GM23248 (cell line): ENCODE measurements at regions not wholly inside any gene's neighbourhood (a gene's known extent, or its start where the extent isn't known, plus 50 kb on each side); places are given as distances from the start of the nearest gene placed in this dataset.

Source experiments
- DNase-seq: peaks from one replicate; pipeline ENCODE4 v3.0.0-alpha.2; 2015
- H2AFZ ChIP-seq: fragments of 200-600 bp; sonication (generic); 2 replicates; pipeline ENCODE4 v1.6.1; 2016; ENCODE audit warnings: antibody characterized with exemption
- H3F3A ChIP-seq: fragments of 200-600 bp; sonication (generic); 2 replicates; pipeline ENCODE4 v1.6.1; 2016; ENCODE audit warnings: mild to moderate bottlenecking, antibody characterized with exemption, mixed run types; ENCODE audit not compliant: insufficient read depth
- H3K27ac ChIP-seq: fragments of 200-600 bp; sonication (generic); 2 replicates; pipeline ENCODE4 v1.5.1; 2016; ENCODE audit warnings: mild to moderate bottlenecking
- H3K27me3 ChIP-seq: fragments of 200-600 bp; sonication (generic); replicated peaks from 2 replicates; pipeline ENCODE4 v1.6.1; 2016; ENCODE audit warnings: mild to moderate bottlenecking; ENCODE audit not compliant: insufficient read depth
- H3K36me3 ChIP-seq: fragments of 200-600 bp; sonication (generic); 2 replicates; pipeline ENCODE4 v1.6.1; 2016; ENCODE audit warnings: low read depth, mild to moderate bottlenecking
- H3K4me1 ChIP-seq: fragments of 200-600 bp; sonication (generic); 2 replicates; pipeline ENCODE4 v1.6.1; 2016; ENCODE audit warnings: mild to moderate bottlenecking; ENCODE audit not compliant: insufficient read depth
- H3K4me2 ChIP-seq: fragments of 200-600 bp; sonication (generic); one replicate; pipeline ENCODE4 v1.6.1; 2016; ENCODE audit warnings: mild to moderate bottlenecking; ENCODE audit not compliant: unreplicated experiment
- H3K4me3 ChIP-seq: fragments of 200-600 bp; sonication (generic); 2 replicates; pipeline ENCODE4 v1.5.1; 2016; ENCODE audit warnings: mild to moderate bottlenecking
- H3K79me2 ChIP-seq: fragments of 200-600 bp; sonication (generic); 2 replicates; pipeline ENCODE4 v1.6.1; 2016; ENCODE audit warnings: mild to moderate bottlenecking; ENCODE audit not compliant: insufficient read depth
- H3K9ac ChIP-seq: fragments of 200-600 bp; sonication (generic); 2 replicates; pipeline ENCODE4 v1.6.1; 2016; ENCODE audit warnings: mild to moderate bottlenecking
- H3K9me2 ChIP-seq: fragments of 200-600 bp; sonication (generic); 2 replicates; pipeline ENCODE4 v1.6.1; 2016; ENCODE audit warnings: mixed run types, mild to moderate bottlenecking, moderate library complexity; ENCODE audit not compliant: insufficient read depth
- H3K9me3 ChIP-seq: fragments of 200-600 bp; sonication (generic); one replicate; pipeline ENCODE4 v1.6.1; 2017; ENCODE audit warnings: low read depth
- H4K20me1 ChIP-seq: fragments of 200-600 bp; sonication (generic); 2 replicates; pipeline ENCODE4 v1.6.0; 2016; ENCODE audit not compliant: insufficient read depth
- EZH2 ChIP-seq: fragments of 200-600 bp; sonication (generic); IDR thresholded peaks from 2 replicates; pipeline ENCODE4 v1.6.1; 2018; ENCODE audit warnings: antibody characterized with exemption, mild to moderate bottlenecking; ENCODE audit not compliant: insufficient read depth, poor library complexity, severe bottlenecking
- EZH2phosphoT487 ChIP-seq: fragments of 200-600 bp; sonication (generic); IDR thresholded peaks from 2 replicates; pipeline ENCODE4 v1.6.1; 2018; ENCODE audit warnings: antibody characterized with exemption, moderate library complexity, mild to moderate bottlenecking, low read depth; ENCODE audit not compliant: insufficient read depth
- WGBS, 2 experiments: methylation state at CpG; one replicate each; pipeline ENCODE4 v1.1.6; 2015 to 2017; ENCODE audit warnings: low lambda C conversion rate in 2 of 2, low coverage in 1 of 2; ENCODE audit errors: missing lambda C conversion rate in 2 of 2; 5-methylcytosine and 5-hydroxymethylcytosine counted together
- in situ Hi-C: fragments of 300-500 bp; cut with MboI; formaldehyde crosslinking; loops from 2 replicates; pipeline ENCODE4 v1.15.0; 2020

DNA sequence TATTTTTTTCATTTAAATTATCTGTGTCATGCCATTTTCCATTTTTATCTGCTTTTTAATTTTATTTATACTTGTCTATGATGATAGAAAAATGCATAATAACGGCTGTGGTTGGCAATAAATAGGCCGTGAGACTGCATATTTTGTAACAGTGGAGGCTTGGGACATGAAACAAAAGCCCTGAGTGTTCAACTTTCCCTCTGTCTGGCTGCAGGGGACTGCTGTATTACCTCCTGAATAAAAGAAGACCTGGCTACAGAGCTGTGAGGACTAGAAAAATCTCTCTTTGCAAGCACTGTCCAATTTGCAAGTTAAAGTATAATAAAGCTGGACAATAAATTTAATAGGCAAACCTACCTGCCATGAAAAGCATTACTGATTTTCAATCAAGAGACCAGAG is 82.1 kb downstream of the MAGEB10 start:
- H3K4me1 ChIP-seq, result no peaks in the 10 kb centered on the region
- TF ChIP-seq EZH2phosphoT487 (no peak), EZH2 (no peak)
- H3K4me3 ChIP-seq, result no peak overlapping the region
- DNase-seq, result no peak
- H3K27me3 ChIP-seq, result no peaks in the 10 kb centered on the region
- no peaks in the 10 kb centered on the region for H3K9me2 ChIP-seq
- in situ Hi-C loops, result no loop called here
- H3K79me2 ChIP-seq, result no peaks in the 10 kb centered on the region
- H3K4me2 ChIP-seq, result no peak overlapping the region
- H3K9ac ChIP-seq, result no peak overlapping the region
- no peak overlapping the region for H2AFZ ChIP-seq
- H3F3A ChIP-seq, result no peaks in the 10 kb centered on the region
- WGBS, 2 experiments, result 9 to 21% methylated on average over 2 of the region's 2 CpGs
- no peak overlapping the region for H3K27ac ChIP-seq
- H3K36me3 ChIP-seq, result no peaks in the 10 kb centered on the region
- no peaks in the 10 kb centered on the region for H3K9me3 ChIP-seq
- H4K20me1 ChIP-seq, result no peaks in the 10 kb centered on the region

DNA sequence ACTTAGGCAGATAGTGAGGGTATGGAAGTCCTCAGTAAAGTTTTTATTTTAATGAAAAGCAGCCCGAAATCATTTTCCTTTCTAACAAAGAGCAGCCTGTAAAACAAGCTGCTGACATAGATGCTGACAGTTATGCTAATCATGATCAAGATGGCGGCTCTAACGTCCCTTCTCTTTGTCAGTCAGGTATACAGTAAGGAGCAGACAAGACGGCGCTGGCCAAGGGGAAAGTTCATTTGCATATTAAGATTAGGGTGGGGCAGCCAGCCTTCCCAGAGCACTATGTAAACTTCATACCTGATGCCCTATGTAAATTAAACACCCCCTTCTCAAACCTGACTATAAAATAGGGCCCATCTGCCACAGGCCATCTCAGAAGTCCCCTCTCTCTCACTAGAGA is 76.9 kb downstream of the MAGEB10 start:
- H3K9me3 ChIP-seq, result no peaks in the 10 kb centered on the region
- no peak for DNase-seq
- no peaks in the 10 kb centered on the region for H3K79me2 ChIP-seq
- no peaks in the 10 kb centered on the region for H3K4me1 ChIP-seq
- no peak overlapping the region for H3K9ac ChIP-seq
- 24 to 25% methylated on average over 5 of the region's 5 CpGs for WGBS, 2 experiments
- no peaks in the 10 kb centered on the region for H3K36me3 ChIP-seq
- H3F3A ChIP-seq, result no peaks in the 10 kb centered on the region
- H2AFZ ChIP-seq, result no peak overlapping the region
- no peak for TF ChIP-seq EZH2
- no peak for TF ChIP-seq EZH2phosphoT487
- H3K27ac ChIP-seq, result no peak overlapping the region
- H4K20me1 ChIP-seq, result no peaks in the 10 kb centered on the region
- no peak overlapping the region for H3K4me2 ChIP-seq
- in situ Hi-C loops, result no loop called here
- H3K4me3 ChIP-seq, result no peak overlapping the region
- no peaks in the 10 kb centered on the region for H3K27me3 ChIP-seq
- no peaks in the 10 kb centered on the region for H3K9me2 ChIP-seq

DNA sequence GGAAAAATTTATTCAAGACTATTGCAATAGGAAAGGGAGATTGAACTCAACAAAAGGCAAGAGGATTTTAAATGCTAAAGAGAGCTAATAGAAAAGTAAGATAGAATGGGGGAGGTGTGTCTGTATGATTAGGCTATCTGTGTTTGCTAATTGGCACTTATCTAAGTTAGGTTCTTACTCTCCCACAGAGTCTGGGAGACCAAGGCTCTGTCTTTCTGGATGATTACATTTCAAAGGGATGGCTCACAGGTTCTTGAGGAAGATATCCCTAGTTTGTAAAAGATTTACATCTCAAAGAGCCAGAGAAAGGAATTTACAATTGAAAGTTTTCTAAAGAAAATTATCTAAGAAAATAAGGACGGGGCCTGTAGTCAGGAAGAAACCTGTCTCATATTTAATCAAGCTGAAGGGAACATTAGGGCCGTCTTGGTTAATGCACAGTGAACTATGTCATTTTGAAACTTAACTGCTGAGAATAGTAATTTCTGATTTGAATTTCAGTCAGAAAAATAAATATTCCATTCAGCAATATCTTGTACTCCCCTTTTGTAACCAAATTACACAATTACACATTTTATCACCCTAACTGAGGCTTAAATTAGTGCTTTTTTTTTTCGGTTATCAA is 75.8 kb downstream of the MAGEB10 start:
- Histone ChIP-seq H3K4me2 (no peak overlapping the region), H3K4me3 (no peak overlapping the region), H4K20me1 (no peaks in the 10 kb centered on the region), H3K9me3 (no peaks in the 10 kb centered on the region), H3F3A (no peaks in the 10 kb centered on the region), H3K4me1 (no peaks in the 10 kb centered on the region), H3K36me3 (no peaks in the 10 kb centered on the region), H3K9me2 (no peaks in the 10 kb centered on the region), H2AFZ (no peak overlapping the region), H3K79me2 (no peaks in the 10 kb centered on the region), H3K27ac (no peak overlapping the region), H3K9ac (no peak overlapping the region), H3K27me3 (no peaks in the 10 kb centered on the region)
- TF ChIP-seq EZH2phosphoT487 (no peak), EZH2 (no peak)
- 53 to 64% methylated on average over 3 of the region's 3 CpGs for WGBS, 2 experiments
- in situ Hi-C loops, result no loop called here
- DNase-seq, result no peak

DNA sequence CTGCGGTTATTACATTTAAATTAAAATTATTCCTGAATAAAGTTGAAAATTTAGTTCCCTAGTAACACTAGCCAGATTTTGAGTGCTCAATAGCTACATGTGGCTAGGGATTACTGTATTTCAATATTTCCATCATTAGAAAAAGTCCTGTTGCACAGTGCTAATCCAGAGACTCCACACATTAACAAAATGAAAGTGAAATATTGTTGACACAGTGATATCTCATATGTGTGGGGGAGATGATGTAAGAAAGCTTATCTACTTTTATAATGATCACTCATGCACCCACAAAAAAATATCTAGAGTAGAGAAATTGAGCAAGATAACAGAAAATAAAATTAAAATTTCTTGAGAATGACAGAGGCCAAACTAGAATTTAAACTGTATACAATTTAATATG is 74.9 kb downstream of the MAGEB10 start:
- no peak overlapping the region for H3K27ac ChIP-seq
- no peaks in the 10 kb centered on the region for H4K20me1 ChIP-seq
- H2AFZ ChIP-seq, result no peak overlapping the region
- in situ Hi-C loops, result no loop called here
- no peaks in the 10 kb centered on the region for H3K79me2 ChIP-seq
- no peaks in the 10 kb centered on the region for H3K4me1 ChIP-seq
- no peak overlapping the region for H3K4me3 ChIP-seq
- H3K9me2 ChIP-seq, result no peaks in the 10 kb centered on the region
- no peaks in the 10 kb centered on the region for H3K9me3 ChIP-seq
- no peak overlapping the region for H3K4me2 ChIP-seq
- H3K36me3 ChIP-seq, result no peaks in the 10 kb centered on the region
- TF ChIP-seq EZH2phosphoT487, result no peak
- TF ChIP-seq EZH2, result no peak
- H3K27me3 ChIP-seq, result no peaks in the 10 kb centered on the region
- WGBS, 2 experiments, result 40 to 57% methylated on average over 1 of the region's 1 CpG
- no peaks in the 10 kb centered on the region for H3F3A ChIP-seq
- no peak for DNase-seq
- no peak overlapping the region for H3K9ac ChIP-seq

DNA sequence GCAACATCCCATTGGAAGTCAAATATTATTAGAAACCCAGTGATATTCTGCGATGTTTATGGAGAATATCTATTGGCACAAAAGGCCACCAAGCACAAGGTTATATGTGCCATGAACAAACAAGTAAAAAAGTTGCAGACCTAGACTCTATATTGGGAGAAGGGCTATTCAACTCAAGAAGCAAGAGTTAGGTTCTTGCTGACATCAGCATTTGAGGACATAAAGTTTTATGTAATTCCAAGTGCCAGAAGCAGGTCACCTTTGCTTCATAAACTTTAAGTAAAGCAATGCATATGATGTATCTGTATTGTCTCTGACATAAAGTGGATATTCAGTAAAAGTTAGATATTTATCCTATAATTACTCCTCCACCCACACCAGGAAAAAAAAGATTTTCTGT is 71.1 kb downstream of the MAGEB10 start:
- Histone ChIP-seq H3K4me2 (no peak overlapping the region), H3K27me3 (no peaks in the 10 kb centered on the region), H4K20me1 (no peaks in the 10 kb centered on the region), H3K36me3 (no peaks in the 10 kb centered on the region), H3K4me3 (no peak overlapping the region), H3K9ac (no peak overlapping the region), H3K9me3 (no peaks in the 10 kb centered on the region), H3K27ac (no peak overlapping the region), H3K9me2 (no peaks in the 10 kb centered on the region), H3K79me2 (no peaks in the 10 kb centered on the region), H3K4me1 (no peaks in the 10 kb centered on the region), H3F3A (no peaks in the 10 kb centered on the region), H2AFZ (no peak overlapping the region)
- in situ Hi-C loops, result no loop called here
- 69 to 100% methylated on average over 1 of the region's 1 CpG for WGBS, 2 experiments
- no peak for DNase-seq
- no peak for TF ChIP-seq EZH2phosphoT487
- no peak for TF ChIP-seq EZH2
